RWPE2 (cell line): ENCODE measurements at regions not wholly inside any gene's neighbourhood (a gene's known extent, or its start where the extent isn't known, plus 50 kb on each side); places are given as distances from the start of the nearest gene placed in this dataset.

Experiments used
- ATAC-seq: fragments of 200-7000 bp; cut with Tn5 transposase; 3 replicates; pipeline ENCODE4 v1.9.1; 2021; ENCODE audit warnings: low read depth
- DNase-seq: peaks from one replicate; pipeline ENCODE4 v3.0.0-alpha.2; 2020; ENCODE audit warnings: low spot score
- H3K27ac ChIP-seq: fragments of 450-650 bp; 2 replicates; pipeline ENCODE4 v1.5.1; 2017; ENCODE audit warnings: mild to moderate bottlenecking; ENCODE audit not compliant: poor library complexity, severe bottlenecking
- H3K27me3 ChIP-seq: fragments of 250-450 bp; sonication (Bioruptor Pico); 2 replicates; pipeline ENCODE4 v1.5.1; 2021; ENCODE audit warnings: mild to moderate bottlenecking, moderate library complexity; ENCODE audit not compliant: insufficient read depth, poor library complexity, severe bottlenecking
- H3K36me3 ChIP-seq: fragments of 250-450 bp; sonication (Bioruptor Pico); 2 replicates; pipeline ENCODE4 v1.5.1; 2020; ENCODE audit warnings: low read depth, mild to moderate bottlenecking, moderate library complexity
- H3K4me1 ChIP-seq: fragments of 250-450 bp; sonication (Bioruptor Pico); 2 replicates; pipeline ENCODE4 v1.5.1; 2021; ENCODE audit warnings: mild to moderate bottlenecking, moderate library complexity; ENCODE audit not compliant: insufficient read depth, poor library complexity, severe bottlenecking
- H3K4me3 ChIP-seq: fragments of 250-450 bp; sonication (Bioruptor Pico); 2 replicates; pipeline ENCODE4 v1.5.1; 2021; ENCODE audit warnings: mild to moderate bottlenecking, moderate library complexity; ENCODE audit not compliant: severe bottlenecking
- H3K9me3 ChIP-seq: fragments of 250-450 bp; sonication (Bioruptor Pico); 2 replicates; pipeline ENCODE4 v1.5.1; 2021; ENCODE audit warnings: mild to moderate bottlenecking, moderate library complexity; ENCODE audit not compliant: severe bottlenecking
- CTCF ChIP-seq: fragments of 450-650 bp; IDR thresholded peaks from one replicate; pipeline ENCODE4 v1.5.1; 2017; ENCODE audit warnings: mild to moderate bottlenecking, moderate library complexity; ENCODE audit not compliant: poor library complexity, severe bottlenecking

DNA sequence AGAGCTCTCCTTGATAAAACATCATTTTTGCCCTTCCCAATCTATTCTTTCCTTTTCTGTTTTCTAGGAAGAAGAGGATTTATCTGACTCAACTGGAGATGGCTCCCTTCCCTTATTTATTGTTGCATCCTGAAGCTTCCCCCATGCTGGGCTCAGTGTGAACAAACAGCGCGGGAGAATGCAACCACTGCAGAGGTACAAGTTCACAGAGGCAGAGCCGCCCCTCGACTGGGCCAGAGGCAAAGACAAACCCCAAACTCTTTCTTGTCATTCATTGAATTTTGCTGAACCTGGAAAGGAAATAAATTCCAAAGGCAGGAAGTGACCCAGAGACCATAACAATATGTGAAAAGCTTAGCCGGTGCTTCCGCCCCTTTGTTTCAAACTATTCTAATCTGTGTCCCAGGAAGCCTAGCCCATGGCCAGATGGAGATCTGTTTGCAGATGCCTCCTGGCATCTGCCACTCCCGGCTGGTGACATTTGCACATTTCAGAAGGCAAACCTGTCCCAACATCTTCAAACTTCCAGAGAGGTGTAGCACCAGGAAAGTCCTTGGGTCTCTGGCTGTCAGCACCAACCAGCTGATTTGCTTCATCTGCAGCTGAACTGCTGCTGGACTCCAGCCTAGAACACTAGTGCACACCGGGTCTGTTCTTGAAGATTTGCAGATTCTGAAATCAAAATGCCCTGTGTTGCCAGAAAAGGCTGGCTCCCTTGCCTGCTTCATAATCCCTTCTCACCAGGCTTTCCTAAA lies 79.4 kb upstream of the MAP4K3 start:
- no peak for DNase-seq
- TF ChIP-seq CTCF, result peak; percentile 32
- Histone ChIP-seq H3K27ac (no peak overlapping the region), H3K4me3 (no peak overlapping the region), H3K9me3 (no peaks in the 10 kb centered on the region), H3K27me3 (no peaks in the 10 kb centered on the region), H3K36me3 (no peaks in the 10 kb centered on the region), H3K4me1 (peaks cover 10% of the 10 kb centered on the region)
- ATAC-seq, result no peak

DNA sequence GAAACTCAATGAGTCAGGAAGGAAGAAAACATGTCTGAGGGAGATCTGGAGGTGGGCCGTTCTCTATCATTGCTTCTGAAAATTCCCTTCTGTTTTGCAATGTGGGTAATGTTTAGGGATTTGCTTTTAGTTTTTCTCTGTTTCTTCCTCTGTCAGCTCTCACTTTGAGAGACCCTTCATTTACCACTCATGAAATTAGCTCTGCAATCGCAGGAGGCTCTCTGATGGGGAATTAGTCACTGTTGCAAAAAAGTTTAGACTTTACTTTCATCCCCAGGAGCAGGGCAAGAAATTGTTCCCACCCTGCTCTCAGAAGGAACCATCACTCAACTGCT lies 80.0 kb upstream of the MAP4K3 start:
- no peak for TF ChIP-seq CTCF
- Histone ChIP-seq H3K4me1 (peaks cover 10% of the 10 kb centered on the region), H3K27me3 (no peaks in the 10 kb centered on the region), H3K36me3 (no peaks in the 10 kb centered on the region), H3K9me3 (peaks cover 4% of the 10 kb centered on the region), H3K27ac (no peak overlapping the region), H3K4me3 (no peak overlapping the region)
- DNase-seq, result no peak
- ATAC-seq, result no peak

DNA sequence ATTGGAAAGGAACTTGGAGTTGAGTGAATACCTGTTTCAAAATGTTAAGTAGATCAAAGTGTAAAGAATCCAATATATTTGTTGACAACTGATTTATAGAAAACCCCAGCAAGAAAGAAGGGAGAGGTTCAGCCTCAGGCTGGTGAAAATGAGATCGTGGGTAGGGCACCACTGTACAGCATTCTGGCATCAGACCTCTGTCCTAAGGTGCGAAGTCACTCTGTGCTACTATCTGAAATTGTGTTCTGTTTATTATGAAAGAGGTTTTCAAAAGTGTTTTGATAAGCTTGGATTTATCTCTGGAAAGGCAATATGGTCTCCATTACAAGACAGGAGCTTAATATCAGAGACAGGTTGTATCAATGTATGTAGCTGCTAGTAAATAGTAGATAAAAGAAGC lies 80.5 kb upstream of the MAP4K3 start:
- TF ChIP-seq CTCF, result no peak
- Histone ChIP-seq H3K27ac (no peak overlapping the region), H3K4me1 (peaks cover 10% of the 10 kb centered on the region), H3K4me3 (no peak overlapping the region), H3K27me3 (no peaks in the 10 kb centered on the region), H3K9me3 (peaks cover 6% of the 10 kb centered on the region), H3K36me3 (no peaks in the 10 kb centered on the region)
- no peak for ATAC-seq
- DNase-seq, result no peak

- Histone ChIP-seq H3K27me3 (no peaks in the 10 kb centered on the region), H3K4me1 (peaks cover 28% of the 10 kb centered on the region), H3K36me3 (no peaks in the 10 kb centered on the region), H3K4me3 (no peak overlapping the region), H3K9me3 (peaks cover 6% of the 10 kb centered on the region), H3K27ac (no peak overlapping the region)
- DNase-seq, result no peak
- no peak for TF ChIP-seq CTCF
- no peak for ATAC-seq
Measured at GRCh38 chr2:39519886-39520285, 82.8 kb upstream of the MAP4K3 start.

DNA sequence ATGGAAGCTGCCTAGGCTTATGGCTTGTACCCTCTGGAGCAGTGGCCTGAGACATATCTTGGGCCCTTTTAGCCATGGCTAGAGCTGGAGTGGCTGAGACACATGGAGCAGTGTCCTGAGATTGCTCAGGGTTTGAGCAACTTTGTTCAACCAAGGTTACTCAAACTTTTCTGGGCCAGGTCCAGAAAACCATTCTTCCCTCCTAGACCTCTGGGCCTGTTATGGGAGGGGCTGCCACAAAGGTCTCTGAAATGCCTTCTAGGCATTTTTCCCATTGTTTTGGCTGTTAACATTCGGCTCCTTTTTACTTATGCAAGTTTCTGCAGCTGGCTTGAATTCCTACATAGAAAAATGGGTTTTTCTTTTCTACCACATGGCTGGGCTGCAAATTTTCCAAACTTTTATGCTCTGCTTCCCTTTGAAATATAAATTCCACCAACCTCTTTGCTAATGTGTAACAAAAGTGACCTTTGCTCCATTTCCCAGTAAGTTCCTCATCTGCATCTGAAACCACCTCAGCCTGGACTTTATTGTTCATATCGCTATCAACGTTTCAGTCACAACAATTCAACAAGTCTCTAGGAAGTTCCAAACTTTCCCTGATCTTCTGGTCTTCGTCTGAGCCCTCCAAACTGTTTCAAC lies 84.9 kb upstream of the MAP4K3 start:
- H3K36me3 ChIP-seq, result no peaks in the 10 kb centered on the region
- H3K9me3 ChIP-seq, result peaks cover 6% of the 10 kb centered on the region
- no peak overlapping the region for H3K4me3 ChIP-seq
- ATAC-seq (no peak), DNase-seq (no peak)
- H3K27ac ChIP-seq, result peak overlapping the region; percentile 94
- no peak for TF ChIP-seq CTCF
- peaks cover 25% of the 10 kb centered on the region for H3K4me1 ChIP-seq
- no peaks in the 10 kb centered on the region for H3K27me3 ChIP-seq
